Lower leg skin (tissue), 3 donors: ENCODE measurements at regions not wholly inside any gene's neighbourhood (a gene's known extent, or its start where the extent isn't known, plus 50 kb on each side); places are given as distances from the start of the nearest gene placed in this dataset.

Experiments
- CTCF ChIP-seq, 3 donors: fragments of 450-650 bp; IDR thresholded peaks; one replicate each; pipeline ENCODE4 v1.5.1; 2016; ENCODE audit warnings: antibody characterized with exemption in 3 of 3, mild to moderate bottlenecking in 3 of 3, moderate library complexity in 2 of 3
- POLR2A ChIP-seq, 2 donors: fragments of 450-650 bp; IDR thresholded peaks; one replicate each; pipeline ENCODE4 v1.6.1; 2016 to 2017; ENCODE audit warnings: antibody characterized with exemption in 2 of 2, mild to moderate bottlenecking in 1 of 2, moderate library complexity in 1 of 2

GRCh38 chr15:94749811-94750617, 518.7 kb downstream of the MCTP2 start:
- TF ChIP-seq CTCF (IDR thresholded peaks at IDR 0.05) (no peak), POLR2A (IDR thresholded peaks at IDR 0.05) (no peak)
